Amniotic epithelial cell (primary cell): ENCODE measurements at regions not wholly inside any gene's neighbourhood (a gene's known extent, or its start where the extent isn't known, plus 50 kb on each side); places are given as distances from the start of the nearest gene placed in this dataset.
A peak's percentile ranks its signal among the peaks of the same experiment; 100 is the strongest.

ENCODE experiments used
- DNase-seq: peaks from one replicate; pipeline ENCODE4 v3.0.0-alpha.2; 2010; ENCODE audit warnings: low read depth

DNA sequence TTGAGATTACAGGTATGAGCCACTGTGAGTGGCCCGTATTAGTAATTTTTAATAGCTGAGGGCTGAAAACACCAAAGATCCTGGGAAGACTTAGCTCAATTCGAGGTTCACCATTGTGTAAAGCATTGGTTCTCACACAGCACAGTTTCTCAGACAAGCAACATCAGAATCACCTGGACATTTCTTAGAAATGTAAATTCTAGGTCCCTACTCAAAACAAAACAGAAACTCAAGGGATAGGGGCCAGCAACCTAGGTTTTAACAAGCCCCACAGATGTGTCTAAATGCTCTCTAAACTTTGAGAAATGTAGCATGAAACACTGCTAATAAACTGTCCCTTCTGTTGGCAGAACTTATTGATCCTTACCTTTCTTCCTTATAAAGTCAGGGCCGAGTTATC lies 681.2 kb downstream of the RNF144A start:
- no peak for DNase-seq

DNA sequence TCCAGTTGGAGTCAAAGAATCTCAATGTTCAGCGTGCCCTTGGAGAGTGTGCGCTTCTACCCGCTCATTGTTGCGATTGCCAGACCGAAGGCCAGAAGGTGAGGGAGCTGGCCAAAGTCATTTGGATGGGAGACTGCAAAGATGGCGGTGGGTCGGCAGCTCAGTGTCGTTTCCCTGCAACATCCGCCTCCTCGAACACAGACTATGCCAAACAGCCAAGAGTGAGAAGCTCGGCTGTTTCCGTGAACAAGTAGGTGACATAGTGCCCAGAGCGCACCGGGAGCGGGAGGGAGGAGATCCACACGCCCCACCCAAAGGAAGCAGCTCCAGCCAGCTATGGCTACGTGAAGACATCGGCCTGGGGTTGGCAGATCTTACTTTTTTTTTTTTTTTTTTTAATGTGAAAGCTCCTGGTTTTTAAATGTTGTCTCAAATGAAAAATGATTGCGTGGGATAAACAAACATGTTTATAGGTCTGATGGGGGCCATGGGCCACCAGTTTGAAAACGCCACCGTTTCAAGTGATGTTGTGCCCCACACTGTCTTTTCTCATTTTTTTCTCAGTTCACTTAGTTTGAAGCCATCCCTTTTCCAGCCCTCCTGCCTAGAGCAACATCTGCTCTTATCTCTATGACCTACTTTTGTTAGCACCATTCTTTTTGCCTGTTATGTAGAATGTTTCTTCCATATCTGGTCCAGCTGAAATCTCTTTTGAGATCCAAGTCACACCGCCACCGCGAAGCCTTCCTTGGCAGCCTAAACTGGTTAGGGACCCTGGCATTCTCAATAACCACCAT lies 682.4 kb downstream of the RNF144A start:
- DNase-seq: no peak

GRCh38 chr2:7601990-7602389 lies 684.8 kb downstream of the RNF144A start:
- DNase-seq: no peak

GRCh38 chr2:7604456-7604855 lies 687.2 kb downstream of the RNF144A start:
- no peak for DNase-seq

GRCh38 chr2:7607441-7608173 lies 690.4 kb downstream of the RNF144A start:
- DNase-seq: no peak

GRCh38 chr2:7609556-7609955 lies 692.3 kb downstream of the RNF144A start:
- no peak for DNase-seq

GRCh38 chr2:7609974-7610373 lies 692.8 kb downstream of the RNF144A start:
- no peak for DNase-seq

GRCh38 chr2:7611750-7612149 lies 694.5 kb downstream of the RNF144A start:
- no peak for DNase-seq

- peak; percentile 33 for DNase-seq
These were observed 695.8 kb downstream of the RNF144A start for GRCh38 chr2:7612969-7613368.

GRCh38 chr2:7613831-7614230 lies 696.6 kb downstream of the RNF144A start:
- DNase-seq: no peak

GRCh38 chr2:7618031-7618430 lies 700.8 kb downstream of the RNF144A start:
- no peak for DNase-seq

DNA sequence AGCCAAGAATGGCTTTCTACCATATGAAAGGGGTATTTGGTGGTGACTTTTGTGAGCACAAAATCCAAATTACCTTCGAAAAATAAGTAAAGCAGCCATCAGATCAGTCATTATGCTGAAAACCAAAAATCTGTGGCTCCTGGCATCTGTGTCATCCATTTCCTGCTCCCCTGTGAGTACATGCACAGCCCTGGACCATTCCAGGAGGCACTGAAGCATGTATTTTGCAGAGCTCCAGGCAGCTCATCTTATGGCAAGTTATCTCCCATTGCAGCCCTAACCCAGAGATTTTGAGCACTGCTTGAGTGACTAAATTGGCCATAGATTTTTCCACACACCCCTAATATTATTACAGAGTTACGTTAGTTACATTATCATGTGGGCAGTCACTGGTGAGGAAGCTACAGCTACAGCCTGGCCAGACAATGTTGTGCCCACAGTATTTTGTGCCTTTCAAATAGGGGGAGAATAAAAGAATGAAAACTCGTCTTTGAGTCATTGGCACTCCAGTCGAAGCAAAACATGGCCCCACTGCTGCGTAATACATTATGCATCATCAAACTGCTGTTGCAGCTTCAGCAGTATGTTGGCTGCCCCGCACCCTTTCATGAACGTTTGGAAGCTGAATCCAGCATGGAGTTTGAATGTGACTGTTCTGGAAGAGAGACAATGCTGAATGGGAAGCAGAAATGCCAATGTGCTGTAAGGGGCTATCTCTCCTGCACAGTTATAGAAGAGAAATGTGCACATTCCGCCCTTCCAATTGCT lies 702.2 kb downstream of the RNF144A start:
- no peak for DNase-seq

DNA sequence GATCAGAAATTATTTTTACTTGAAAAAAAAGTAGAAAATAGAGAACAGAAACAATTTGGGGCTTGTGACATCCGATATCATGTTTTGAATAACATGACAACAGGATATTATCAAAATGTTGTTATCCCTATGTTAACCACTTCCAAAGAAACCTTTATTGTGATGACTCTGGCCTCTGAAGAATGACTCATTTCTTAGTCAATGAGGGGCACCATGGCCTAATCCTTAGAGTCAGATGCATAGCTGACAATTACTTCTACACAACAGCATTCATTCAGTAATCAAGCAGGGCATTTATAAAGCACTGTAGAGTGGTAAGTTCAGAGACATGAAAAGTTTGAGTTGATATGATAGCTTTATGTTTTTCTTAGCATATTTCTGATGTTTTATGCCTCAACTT lies 703.0 kb downstream of the RNF144A start:
- no peak for DNase-seq

GRCh38 chr2:7621018-7621814 lies 704.0 kb downstream of the RNF144A start:
- DNase-seq: no peak

GRCh38 chr2:7625392-7626138 lies 708.4 kb downstream of the RNF144A start:
- no peak for DNase-seq

GRCh38 chr2:7626139-7626537 lies 708.9 kb downstream of the RNF144A start:
- no peak for DNase-seq

DNA sequence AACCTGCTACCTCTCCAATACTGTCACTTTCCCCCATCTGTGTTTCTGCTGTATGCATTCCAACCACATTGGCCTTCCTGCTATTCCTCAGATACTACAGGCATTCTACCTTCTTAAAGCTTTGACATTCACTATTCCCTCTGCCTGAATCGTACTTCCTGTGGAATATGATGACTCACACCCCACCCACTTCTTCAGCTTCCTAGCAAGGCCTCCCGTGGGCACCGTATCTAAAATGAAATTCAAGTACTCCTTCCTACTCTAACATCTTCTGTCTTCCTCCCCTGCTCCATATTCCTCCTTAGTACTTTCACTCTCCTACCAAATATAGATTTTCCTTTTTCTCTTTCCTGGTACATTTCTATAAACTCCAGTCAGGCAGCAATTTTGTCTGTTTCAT lies 710.4 kb downstream of the RNF144A start:
- DNase-seq: no peak

GRCh38 chr2:7632420-7632819 lies 715.2 kb downstream of the RNF144A start:
- no peak for DNase-seq

DNA sequence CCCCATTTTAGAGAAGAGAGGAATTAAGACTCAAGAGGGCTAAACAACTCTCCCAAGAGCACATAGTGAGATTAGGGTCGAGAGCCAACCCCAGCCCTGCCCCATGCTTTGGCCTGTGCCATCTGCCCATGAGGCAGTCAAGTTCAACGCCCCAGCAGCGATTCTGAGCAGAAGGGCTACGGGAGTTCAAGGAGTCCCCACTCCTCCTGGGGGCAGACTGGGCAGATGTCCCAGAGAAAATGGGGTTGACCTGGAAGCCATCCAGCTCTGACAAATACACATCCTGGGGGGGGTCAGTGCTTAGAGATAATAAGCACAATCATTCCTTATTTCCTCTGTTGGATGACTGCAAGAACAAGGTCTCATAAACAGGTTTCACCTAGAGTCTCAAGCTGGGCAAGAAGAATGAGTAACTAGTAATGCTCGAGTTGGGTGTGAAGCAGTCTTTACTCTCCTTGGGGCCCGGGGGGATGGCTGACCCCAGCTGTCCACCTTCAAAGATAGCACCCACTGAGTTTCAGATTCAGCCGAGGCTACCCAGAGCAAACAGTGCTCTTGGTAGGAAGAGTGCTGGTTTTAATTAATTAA lies 716.4 kb downstream of the RNF144A start:
- DNase-seq: no peak

DNA sequence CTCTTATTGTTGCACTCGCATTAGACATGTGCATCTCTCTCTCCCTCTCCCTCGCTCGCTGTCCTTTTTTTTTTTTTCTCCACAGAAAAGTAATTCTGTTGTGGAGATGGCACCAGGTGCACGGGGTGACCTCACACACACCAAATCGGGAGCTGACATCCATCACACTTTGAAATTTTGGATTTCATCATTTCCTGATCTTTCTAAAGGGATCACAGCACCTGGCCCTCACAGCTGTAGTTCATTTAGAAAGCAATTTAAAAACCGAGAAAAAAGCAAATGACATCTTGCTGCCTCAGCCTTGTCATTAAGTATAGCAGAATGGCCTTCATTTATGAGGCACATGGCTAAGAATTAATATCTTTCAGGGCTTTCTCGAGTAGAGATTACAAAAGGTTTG lies 717.2 kb downstream of the RNF144A start:
- no peak for DNase-seq

GRCh38 chr2:7639476-7639875 lies 722.3 kb downstream of the RNF144A start:
- no peak for DNase-seq
